NCI-H2171 treated with DMSO at 0.1 percent for 48 hours (cell line): ENCODE measurements at regions not wholly inside any gene's neighbourhood (a gene's known extent, or its start where the extent isn't known, plus 50 kb on each side); places are given as distances from the start of the nearest gene placed in this dataset.
"Not testable (repeated sequence)": the region's sequence is repeated elsewhere in the genome, so short reads cannot be mapped to it uniquely, and the experiment has no call there.

Experiments used
- DNase-seq: peaks from one replicate; lab custom pipeline; 2025; lab: John Stamatoyannopoulos, UW

GRCh38 chr2:133624551-133624950, 56.3 kb upstream of the NCKAP5 start:
- DNase-seq = no peak

GRCh38 chr2:133627741-133628140, 59.5 kb upstream of the NCKAP5 start:
- no peak for DNase-seq

- no peak for DNase-seq
Measured at GRCh38 chr2:133633309-133633708, 65.0 kb upstream of the NCKAP5 start.

GRCh38 chr2:133633881-133634409, 65.7 kb upstream of the NCKAP5 start:
- no peak for DNase-seq

GRCh38 chr2:133635131-133635530, 66.9 kb upstream of the NCKAP5 start:
- DNase-seq = no peak

GRCh38 chr2:133636287-133636686, 68.0 kb upstream of the NCKAP5 start:
- no peak for DNase-seq

GRCh38 chr2:133640103-133640502, 71.8 kb upstream of the NCKAP5 start:
- DNase-seq = no peak

GRCh38 chr2:133641497-133641896, 73.2 kb upstream of the NCKAP5 start:
- DNase-seq = no peak

GRCh38 chr2:133641942-133642725, 73.9 kb upstream of the NCKAP5 start:
- no peak for DNase-seq

GRCh38 chr2:133642791-133643191, 74.5 kb upstream of the NCKAP5 start:
- DNase-seq = no peak

- DNase-seq = no peak
Measured at GRCh38 chr2:133643863-133644262, 75.6 kb upstream of the NCKAP5 start.

GRCh38 chr2:133644846-133645245, 76.6 kb upstream of the NCKAP5 start:
- DNase-seq = no peak

GRCh38 chr2:133647386-133647785, 79.1 kb upstream of the NCKAP5 start:
- DNase-seq = not testable (repeated sequence)

GRCh38 chr2:133651861-133652260, 83.6 kb upstream of the NCKAP5 start:
- DNase-seq = no peak

GRCh38 chr2:133652398-133652797, 84.1 kb upstream of the NCKAP5 start:
- no peak for DNase-seq

- DNase-seq = no peak
Measured at GRCh38 chr2:133653056-133653455, 84.8 kb upstream of the NCKAP5 start.

GRCh38 chr2:133654949-133655348, 86.7 kb upstream of the NCKAP5 start:
- no peak for DNase-seq

GRCh38 chr2:133655610-133656009, 87.3 kb upstream of the NCKAP5 start:
- no peak for DNase-seq

GRCh38 chr2:133657591-133657990, 89.3 kb upstream of the NCKAP5 start:
- no peak for DNase-seq

- no peak for DNase-seq
Measured at GRCh38 chr2:133658020-133658903, 90.0 kb upstream of the NCKAP5 start.

- DNase-seq = no peak
Measured at GRCh38 chr2:133660510-133660909, 92.2 kb upstream of the NCKAP5 start.

GRCh38 chr2:133661392-133661791, 93.1 kb upstream of the NCKAP5 start:
- no peak for DNase-seq

- DNase-seq = no peak
Measured at GRCh38 chr2:133666621-133667020, 98.4 kb upstream of the NCKAP5 start.
